ENCODE measurements at regions not wholly inside any gene's neighbourhood (a gene's known extent, or its start where the extent isn't known, plus 50 kb on each side); places are given as distances from the start of the nearest gene placed in this dataset.
"Not testable (repeated sequence)": the region's sequence is repeated elsewhere in the genome, so short reads cannot be mapped to it uniquely, and the experiment has no call there.

DNA sequence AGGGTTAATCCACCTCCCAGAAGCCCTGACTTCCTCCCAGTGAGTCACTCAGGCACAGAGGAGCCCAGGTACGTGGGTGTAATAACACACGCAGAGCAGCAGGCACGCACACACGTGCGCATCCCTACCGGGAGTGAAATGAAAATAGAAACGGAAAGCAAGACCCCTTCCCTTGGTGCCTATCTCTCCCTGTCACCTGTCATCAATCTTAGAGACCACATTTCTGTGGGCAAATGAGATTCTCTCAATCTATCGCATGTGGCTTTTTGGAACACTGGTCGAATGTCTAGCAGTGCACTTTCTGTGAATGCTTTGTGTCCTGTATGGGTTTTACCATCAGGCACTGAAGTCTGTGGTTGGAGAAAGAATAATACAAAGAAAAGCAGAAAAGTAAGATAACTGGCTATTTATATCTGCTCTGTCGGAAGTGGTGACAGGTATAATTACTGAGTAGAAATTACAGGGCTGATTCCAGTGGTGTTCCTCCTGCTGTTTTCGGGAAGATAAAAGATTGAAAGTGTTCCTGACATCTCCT lies 137.7 kb upstream of the GRIA1 start:
- no peaks in the 10 kb centered on the region for H3K27me3 ChIP-seq (replicated peaks; ENCODE audit: control insufficient read depth, insufficient read depth, low read length, poor library complexity, severe bottlenecking)
- no peak for DNase-seq
- no peaks in the 10 kb centered on the region for H3K36me3 ChIP-seq (ENCODE audit: control insufficient read depth, insufficient read depth, low read length)
- H3K27ac ChIP-seq (ENCODE audit: insufficient read depth, low read length, poor library complexity, severe bottlenecking): no peak overlapping the region
- H3K4me1 ChIP-seq (ENCODE audit: control insufficient read depth, insufficient read depth, low read length, poor library complexity, severe bottlenecking): no peaks in the 10 kb centered on the region
- H3K4me3 ChIP-seq (ENCODE audit: insufficient read depth, low read depth, low read length, poor library complexity, severe bottlenecking): no peak overlapping the region
- H3K9me3 ChIP-seq (ENCODE audit: control insufficient read depth, low read length): no peaks in the 10 kb centered on the region

DNA sequence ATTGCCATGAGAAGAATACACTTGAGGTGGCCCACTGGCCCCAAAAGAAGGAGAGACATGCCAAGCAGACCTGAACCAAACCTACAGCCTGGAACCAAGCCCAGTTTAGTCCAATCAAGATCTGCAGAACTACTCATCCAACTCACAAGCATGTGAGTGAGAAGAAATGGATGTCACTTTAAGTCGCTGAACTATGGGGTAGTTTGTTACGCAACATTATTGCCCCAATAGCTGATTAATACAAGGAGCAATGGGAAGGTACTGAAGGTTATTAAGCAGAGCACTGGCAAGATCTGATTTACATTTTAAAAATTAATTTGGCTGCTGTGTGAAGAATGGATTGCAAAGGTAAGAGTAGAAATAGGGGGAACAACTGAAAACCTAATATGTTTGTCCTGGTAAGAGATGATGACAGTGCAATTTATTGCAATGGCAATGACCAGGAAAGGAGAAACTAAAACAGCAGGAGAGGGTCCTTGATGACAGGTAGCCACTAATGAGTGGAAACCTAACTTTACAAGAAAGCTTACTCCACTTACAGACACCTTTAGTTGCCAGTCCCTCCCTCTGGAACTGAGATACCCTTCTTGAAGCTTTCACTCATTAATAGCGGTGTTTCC lies 132.9 kb upstream of the GRIA1 start:
- no peak overlapping the region for H3K4me3 ChIP-seq (ENCODE audit: insufficient read depth, low read depth, low read length, poor library complexity, severe bottlenecking)
- H3K36me3 ChIP-seq (ENCODE audit: control insufficient read depth, insufficient read depth, low read length): no peaks in the 10 kb centered on the region
- H3K9me3 ChIP-seq (ENCODE audit: control insufficient read depth, low read length): no peaks in the 10 kb centered on the region
- no peaks in the 10 kb centered on the region for H3K27me3 ChIP-seq (replicated peaks; ENCODE audit: control insufficient read depth, insufficient read depth, low read length, poor library complexity, severe bottlenecking)
- no peaks in the 10 kb centered on the region for H3K4me1 ChIP-seq (ENCODE audit: control insufficient read depth, insufficient read depth, low read length, poor library complexity, severe bottlenecking)
- H3K27ac ChIP-seq (ENCODE audit: insufficient read depth, low read length, poor library complexity, severe bottlenecking): no peak overlapping the region
- no peak for DNase-seq

DNA sequence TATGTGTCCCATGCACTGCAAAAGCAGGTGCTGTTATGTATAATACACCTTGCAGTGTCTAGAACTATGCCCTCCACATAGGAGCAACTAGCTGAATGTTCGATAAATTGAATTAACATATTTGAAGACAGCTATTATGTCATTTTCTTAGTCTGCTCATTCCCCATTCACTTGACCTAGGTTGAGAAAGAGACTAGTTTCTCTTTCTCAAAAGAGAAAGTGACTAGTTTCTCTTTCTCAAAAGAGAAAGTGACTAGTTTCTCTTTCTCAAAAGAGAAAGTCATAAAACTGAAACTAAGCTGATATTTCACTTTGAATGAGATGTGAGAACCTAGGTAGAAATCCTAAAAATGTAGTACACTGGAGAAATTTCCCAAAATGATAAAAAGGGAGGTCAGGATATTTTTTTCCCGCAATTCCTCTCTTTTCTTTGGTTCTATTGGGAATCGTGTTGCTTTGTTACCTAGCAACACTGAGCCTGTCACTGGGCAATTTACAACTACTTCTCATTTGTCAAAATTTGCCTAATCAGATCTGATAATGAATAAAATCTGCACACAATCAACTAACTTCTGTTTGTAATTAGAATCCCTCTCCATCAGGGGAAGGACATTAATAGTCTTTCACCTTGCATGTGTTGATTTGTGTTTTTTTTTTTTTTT lies 132.0 kb upstream of the GRIA1 start:
- no peaks in the 10 kb centered on the region for H3K36me3 ChIP-seq (ENCODE audit: control insufficient read depth, insufficient read depth, low read length)
- no peak overlapping the region for H3K4me3 ChIP-seq (ENCODE audit: insufficient read depth, low read depth, low read length, poor library complexity, severe bottlenecking)
- H3K4me1 ChIP-seq (ENCODE audit: control insufficient read depth, insufficient read depth, low read length, poor library complexity, severe bottlenecking): no peaks in the 10 kb centered on the region
- H3K9me3 ChIP-seq (ENCODE audit: control insufficient read depth, low read length): no peaks in the 10 kb centered on the region
- no peak overlapping the region for H3K27ac ChIP-seq (ENCODE audit: insufficient read depth, low read length, poor library complexity, severe bottlenecking)
- H3K27me3 ChIP-seq (replicated peaks; ENCODE audit: control insufficient read depth, insufficient read depth, low read length, poor library complexity, severe bottlenecking): no peaks in the 10 kb centered on the region
- DNase-seq: no peak

DNA sequence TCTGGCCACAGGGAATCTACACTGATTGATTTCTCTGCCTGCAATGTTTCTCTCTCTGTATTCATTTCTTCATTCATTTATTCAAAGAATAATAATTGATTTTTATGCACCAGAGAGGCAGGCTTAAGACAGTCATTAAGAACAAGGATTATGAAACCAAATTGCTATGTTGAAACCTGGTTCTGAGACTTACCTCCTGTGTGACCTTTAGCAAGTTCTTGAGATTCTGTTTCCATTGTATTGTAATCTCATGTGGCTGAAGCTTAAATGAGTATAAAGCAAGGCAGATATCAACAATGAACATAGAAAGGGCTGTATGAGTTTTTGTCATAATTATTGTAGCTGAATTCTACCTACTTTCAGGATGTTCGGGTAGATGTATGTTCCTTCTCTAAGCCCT lies 129.6 kb upstream of the GRIA1 start:
- Histone ChIP-seq H3K9me3 (ENCODE audit: control insufficient read depth, low read length) (no peaks in the 10 kb centered on the region), H3K4me3 (ENCODE audit: insufficient read depth, low read depth, low read length, poor library complexity, severe bottlenecking) (no peak overlapping the region), H3K4me1 (ENCODE audit: control insufficient read depth, insufficient read depth, low read length, poor library complexity, severe bottlenecking) (no peaks in the 10 kb centered on the region), H3K36me3 (ENCODE audit: control insufficient read depth, insufficient read depth, low read length) (no peaks in the 10 kb centered on the region), H3K27me3 (replicated peaks; ENCODE audit: control insufficient read depth, insufficient read depth, low read length, poor library complexity, severe bottlenecking) (no peaks in the 10 kb centered on the region), H3K27ac (ENCODE audit: insufficient read depth, low read length, poor library complexity, severe bottlenecking) (no peak overlapping the region)
- no peak for DNase-seq

DNA sequence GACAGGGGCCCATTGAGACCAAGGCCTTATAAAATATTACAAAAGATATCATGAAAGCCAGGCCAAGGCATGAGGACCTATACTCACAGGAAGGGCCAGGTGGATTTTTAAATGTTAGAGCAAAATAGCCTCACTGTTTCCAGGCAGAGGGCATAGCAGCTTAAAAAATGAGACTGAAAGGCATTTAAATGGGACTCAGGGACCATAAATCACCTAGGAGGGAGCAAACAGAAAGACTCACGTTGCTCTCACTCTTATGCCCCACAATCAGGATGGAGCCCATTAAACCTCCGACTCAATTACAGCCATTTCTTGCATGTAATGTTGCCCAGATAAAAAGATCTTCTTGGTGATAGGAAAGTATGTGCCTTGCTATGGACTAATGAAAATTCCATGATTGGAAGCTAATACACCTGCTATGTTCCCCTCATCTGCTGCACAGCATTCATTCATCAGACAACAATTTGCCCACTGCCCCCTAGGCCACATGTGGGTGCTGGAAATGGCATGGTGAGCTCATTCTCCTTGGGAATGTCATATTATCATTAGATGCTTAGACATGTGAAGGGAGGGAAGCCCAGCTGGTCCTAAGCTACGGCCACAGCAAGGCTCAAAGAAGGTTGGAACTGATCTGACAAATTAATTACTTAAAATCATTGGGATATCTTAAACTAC lies 128.6 kb upstream of the GRIA1 start:
- Histone ChIP-seq H3K4me1 (ENCODE audit: control insufficient read depth, insufficient read depth, low read length, poor library complexity, severe bottlenecking) (no peaks in the 10 kb centered on the region), H3K27me3 (replicated peaks; ENCODE audit: control insufficient read depth, insufficient read depth, low read length, poor library complexity, severe bottlenecking) (no peaks in the 10 kb centered on the region), H3K4me3 (ENCODE audit: insufficient read depth, low read depth, low read length, poor library complexity, severe bottlenecking) (no peak overlapping the region), H3K9me3 (ENCODE audit: control insufficient read depth, low read length) (no peaks in the 10 kb centered on the region), H3K36me3 (ENCODE audit: control insufficient read depth, insufficient read depth, low read length) (no peaks in the 10 kb centered on the region), H3K27ac (ENCODE audit: insufficient read depth, low read length, poor library complexity, severe bottlenecking) (no peak overlapping the region)
- DNase-seq: no peak

DNA sequence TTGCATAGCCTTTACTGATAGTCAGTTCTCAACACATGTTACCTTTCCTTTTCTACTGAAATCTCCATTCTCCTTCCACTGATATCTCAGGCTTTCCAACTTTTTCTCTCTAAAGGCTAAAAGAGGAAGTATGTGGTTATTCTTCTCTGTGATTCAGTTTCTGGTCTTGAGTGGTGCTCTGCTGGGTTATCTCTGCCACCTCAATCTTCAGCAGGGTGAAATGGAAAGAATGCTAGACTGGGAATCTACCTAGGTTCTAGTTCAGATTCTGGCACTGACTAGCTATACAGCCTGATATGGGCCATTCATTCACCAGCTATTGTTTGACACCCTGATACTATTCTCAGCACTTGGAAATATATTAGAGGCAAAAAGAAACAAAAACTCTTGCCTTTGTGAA lies 124.9 kb upstream of the GRIA1 start:
- Histone ChIP-seq H3K9me3 (ENCODE audit: control insufficient read depth, low read length) (no peaks in the 10 kb centered on the region), H3K27me3 (replicated peaks; ENCODE audit: control insufficient read depth, insufficient read depth, low read length, poor library complexity, severe bottlenecking) (no peaks in the 10 kb centered on the region), H3K36me3 (ENCODE audit: control insufficient read depth, insufficient read depth, low read length) (no peaks in the 10 kb centered on the region), H3K27ac (ENCODE audit: insufficient read depth, low read length, poor library complexity, severe bottlenecking) (no peak overlapping the region), H3K4me1 (ENCODE audit: control insufficient read depth, insufficient read depth, low read length, poor library complexity, severe bottlenecking) (no peaks in the 10 kb centered on the region), H3K4me3 (ENCODE audit: insufficient read depth, low read depth, low read length, poor library complexity, severe bottlenecking) (no peak overlapping the region)
- DNase-seq: no peak

DNA sequence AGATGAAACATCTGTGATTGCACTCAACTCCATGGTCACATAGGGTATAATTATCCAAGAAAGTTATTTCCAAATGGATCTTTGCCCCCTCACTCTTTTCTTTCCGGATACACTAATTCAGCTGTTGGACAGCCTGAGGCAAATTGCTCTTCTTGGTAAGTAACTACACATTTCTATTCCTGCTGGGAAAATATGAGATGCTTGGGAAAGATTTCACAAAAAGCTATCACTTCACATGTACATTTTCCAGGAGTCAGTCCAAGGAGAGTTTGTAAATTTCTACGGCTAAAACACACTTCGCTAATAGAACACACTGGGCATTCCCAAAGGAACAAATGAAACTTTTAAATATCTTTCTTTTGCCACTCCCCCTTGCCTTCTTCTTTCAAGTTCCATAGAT lies 123.0 kb upstream of the GRIA1 start:
- no peaks in the 10 kb centered on the region for H3K4me1 ChIP-seq (ENCODE audit: control insufficient read depth, insufficient read depth, low read length, poor library complexity, severe bottlenecking)
- no peaks in the 10 kb centered on the region for H3K9me3 ChIP-seq (ENCODE audit: control insufficient read depth, low read length)
- H3K27me3 ChIP-seq (replicated peaks; ENCODE audit: control insufficient read depth, insufficient read depth, low read length, poor library complexity, severe bottlenecking): no peaks in the 10 kb centered on the region
- DNase-seq: no peak
- H3K27ac ChIP-seq (ENCODE audit: insufficient read depth, low read length, poor library complexity, severe bottlenecking): no peak overlapping the region
- no peak overlapping the region for H3K4me3 ChIP-seq (ENCODE audit: insufficient read depth, low read depth, low read length, poor library complexity, severe bottlenecking)
- no peaks in the 10 kb centered on the region for H3K36me3 ChIP-seq (ENCODE audit: control insufficient read depth, insufficient read depth, low read length)

DNA sequence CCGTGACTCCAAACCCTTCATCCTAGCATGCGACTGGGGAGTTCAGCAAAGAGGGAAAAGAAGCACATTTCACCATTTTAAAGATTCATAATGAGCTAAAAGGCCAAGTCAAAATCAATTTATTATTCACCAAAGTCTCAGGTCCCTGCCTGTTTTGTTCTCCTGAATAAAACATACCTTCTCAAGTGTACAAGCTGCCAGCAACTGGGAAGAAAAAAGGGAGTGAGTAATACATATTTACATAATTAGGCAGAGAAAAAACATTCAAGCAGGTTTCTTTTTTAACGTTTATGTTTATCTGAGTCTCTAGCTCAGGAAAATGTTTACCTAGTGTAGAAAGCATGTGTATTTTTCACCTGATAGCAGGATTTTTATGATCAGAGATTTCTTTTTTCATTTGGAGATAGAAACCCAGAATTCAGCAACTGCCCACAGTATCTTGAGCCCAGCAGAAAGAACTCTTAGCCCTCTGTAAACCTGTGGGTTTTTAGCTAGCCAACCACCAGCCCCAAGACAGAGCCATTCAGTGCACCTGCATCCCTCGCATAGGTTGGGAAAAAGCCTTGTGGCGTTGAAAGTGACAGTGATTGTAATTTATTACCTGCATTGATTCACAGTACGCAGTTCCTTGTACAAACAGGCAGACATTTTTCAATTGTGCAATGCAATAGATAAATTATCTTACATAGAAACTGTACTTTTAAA lies 117.9 kb upstream of the GRIA1 start:
- no peak overlapping the region for H3K27ac ChIP-seq (ENCODE audit: insufficient read depth, low read length, poor library complexity, severe bottlenecking)
- no peaks in the 10 kb centered on the region for H3K36me3 ChIP-seq (ENCODE audit: control insufficient read depth, insufficient read depth, low read length)
- no peaks in the 10 kb centered on the region for H3K4me1 ChIP-seq (ENCODE audit: control insufficient read depth, insufficient read depth, low read length, poor library complexity, severe bottlenecking)
- no peak for DNase-seq
- H3K9me3 ChIP-seq (ENCODE audit: control insufficient read depth, low read length): no peaks in the 10 kb centered on the region
- H3K4me3 ChIP-seq (ENCODE audit: insufficient read depth, low read depth, low read length, poor library complexity, severe bottlenecking): no peak overlapping the region
- H3K27me3 ChIP-seq (replicated peaks; ENCODE audit: control insufficient read depth, insufficient read depth, low read length, poor library complexity, severe bottlenecking): no peaks in the 10 kb centered on the region

DNA sequence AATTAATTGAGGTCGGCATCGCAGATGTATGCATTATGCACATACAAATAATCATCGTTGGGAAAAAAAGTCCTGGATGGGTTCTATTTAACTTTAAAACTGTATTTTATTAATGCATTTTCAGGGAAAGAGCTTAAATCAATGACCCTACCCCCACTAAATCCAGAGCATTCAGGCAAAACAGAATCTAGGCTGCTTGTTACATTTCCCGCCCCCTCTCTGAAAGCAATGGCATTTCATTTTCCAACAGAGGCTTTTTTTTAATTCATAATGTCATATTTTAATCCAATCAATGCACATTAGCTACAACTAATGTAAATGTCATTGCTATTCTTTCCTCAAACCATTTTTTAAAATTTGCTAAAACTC lies 117.4 kb upstream of the GRIA1 start:
- Histone ChIP-seq H3K9me3 (ENCODE audit: control insufficient read depth, low read length) (no peaks in the 10 kb centered on the region), H3K36me3 (ENCODE audit: control insufficient read depth, insufficient read depth, low read length) (no peaks in the 10 kb centered on the region), H3K27me3 (replicated peaks; ENCODE audit: control insufficient read depth, insufficient read depth, low read length, poor library complexity, severe bottlenecking) (no peaks in the 10 kb centered on the region), H3K4me1 (ENCODE audit: control insufficient read depth, insufficient read depth, low read length, poor library complexity, severe bottlenecking) (no peaks in the 10 kb centered on the region), H3K27ac (ENCODE audit: insufficient read depth, low read length, poor library complexity, severe bottlenecking) (no peak overlapping the region), H3K4me3 (ENCODE audit: insufficient read depth, low read depth, low read length, poor library complexity, severe bottlenecking) (no peak overlapping the region)
- DNase-seq: no peak

DNA sequence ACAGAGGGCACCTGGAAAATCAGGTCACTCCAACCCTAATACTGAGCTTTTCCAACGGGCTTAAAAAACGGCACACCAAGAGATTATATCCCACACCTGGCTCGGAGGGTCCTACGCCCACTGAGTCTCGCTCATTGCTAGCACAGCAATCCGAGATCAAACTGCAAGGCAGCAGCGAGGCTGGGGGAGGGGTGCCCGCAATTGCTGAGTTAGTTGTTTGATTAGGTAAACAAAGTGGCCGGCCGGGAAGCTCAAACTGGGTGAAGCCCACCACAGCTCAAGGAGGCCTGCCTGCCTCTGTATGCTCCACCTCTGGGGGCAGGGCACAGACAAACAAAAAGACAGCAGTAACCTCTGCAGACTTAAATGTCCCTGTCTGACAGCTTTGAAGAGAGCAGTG lies 108.8 kb upstream of the GRIA1 start:
- not testable (repeated sequence) for H3K27me3 ChIP-seq (replicated peaks; ENCODE audit: control insufficient read depth, insufficient read depth, low read length, poor library complexity, severe bottlenecking); DNase-seq; H3K27ac ChIP-seq (ENCODE audit: insufficient read depth, low read length, poor library complexity, severe bottlenecking); H3K4me3 ChIP-seq (ENCODE audit: insufficient read depth, low read depth, low read length, poor library complexity, severe bottlenecking); H3K36me3 ChIP-seq (ENCODE audit: control insufficient read depth, insufficient read depth, low read length); H3K9me3 ChIP-seq (ENCODE audit: control insufficient read depth, low read length); H3K4me1 ChIP-seq (ENCODE audit: control insufficient read depth, insufficient read depth, low read length, poor library complexity, severe bottlenecking)

All from effector memory CD4-positive, alpha-beta T cell (primary cell).